OCI-LY3 (cell line): ENCODE measurements at regions not wholly inside any gene's neighbourhood (a gene's known extent, or its start where the extent isn't known, plus 50 kb on each side); places are given as distances from the start of the nearest gene placed in this dataset.

Experiments
- H2AFZ ChIP-seq: fragments of 200-600, 300-600 bp; shearing (Covaris generic); 2 replicates; pipeline ENCODE4 v1.6.0; 2014; ENCODE audit warnings: antibody characterized with exemption, low read depth, low read length
- H3K27ac ChIP-seq: fragments of 200-600, 300-600 bp; sonication (generic); 2 replicates; pipeline ENCODE4 v1.5.1; 2014; ENCODE audit warnings: mild to moderate bottlenecking, low read length, moderate library complexity, mixed read lengths
- H3K27me3 ChIP-seq: fragments of 200-600, 300-600 bp; sonication (generic); 2 replicates; pipeline ENCODE4 v1.6.1; 2014; ENCODE audit warnings: low read depth, low read length, mixed read lengths
- H3K36me3 ChIP-seq: fragments of 200-600, 300-600 bp; sonication (generic); replicated peaks from 2 replicates; pipeline ENCODE3; 2014; ENCODE audit warnings: low read depth, low read length, mixed read lengths
- H3K4me1 ChIP-seq: fragments of 300-600, 200-600 bp; sonication (generic); 2 replicates; pipeline ENCODE4 v1.6.1; 2014; ENCODE audit warnings: low read length, mixed read lengths
- H3K4me2 ChIP-seq: fragments of 200-600, 300-600 bp; sonication (generic); 2 replicates; pipeline ENCODE4 v1.6.1; 2014; ENCODE audit warnings: low read length, mixed read lengths
- H3K4me3 ChIP-seq: fragments of 300-600, 200-600 bp; sonication (generic); 2 replicates; pipeline ENCODE4 v1.5.1; 2014; ENCODE audit warnings: antibody characterized with exemption, mild to moderate bottlenecking, low read length, moderate library complexity
- H3K79me2 ChIP-seq: fragments of 300-600, 200-600 bp; shearing (Covaris generic); 2 replicates; pipeline ENCODE4 v1.6.1; 2014; ENCODE audit warnings: mild to moderate bottlenecking, low read length, mixed read lengths
- H3K9ac ChIP-seq: fragments of 300-600, 200-600 bp; shearing (Covaris generic); 2 replicates; pipeline ENCODE4 v1.6.0; 2014; ENCODE audit warnings: mild to moderate bottlenecking, low read length, moderate library complexity
- H3K9me3 ChIP-seq: fragments of 200-600, 300-600 bp; shearing (Covaris generic); 2 replicates; pipeline ENCODE4 v1.6.1; 2014; ENCODE audit warnings: low read length, mixed read lengths; ENCODE audit not compliant: insufficient read depth
- H4K20me1 ChIP-seq: fragments of 200-600, 300-600 bp; sonication (generic); 2 replicates; pipeline ENCODE4 v1.6.1; 2016; ENCODE audit warnings: low read length, mixed read lengths; ENCODE audit not compliant: insufficient read depth
- CTCF ChIP-seq: fragments of 200-600, 300-600 bp; sonication (generic); IDR thresholded peaks from 2 replicates; pipeline ENCODE4 v1.5.1; 2014; ENCODE audit warnings: antibody characterized with exemption, low read length, low read depth
- EZH2phosphoT487 ChIP-seq: fragments of 200-600 bp; shearing (Covaris generic); IDR thresholded peaks from 2 replicates; pipeline ENCODE4 v1.6.1; 2018; ENCODE audit warnings: antibody characterized with exemption, mixed run types, low read depth

- Histone ChIP-seq H3K9ac (no peak overlapping the region), H3K4me3 (no peak overlapping the region), H4K20me1 (0 out of 2 replicates have a peak, but pooled peaks cover 3% of the 10 kb centered on the region), H2AFZ (no peak overlapping the region), H3K79me2 (no peaks in the 10 kb centered on the region), H3K4me2 (no peak overlapping the region), H3K27me3 (no peaks in the 10 kb centered on the region), H3K9me3 (no peaks in the 10 kb centered on the region), H3K4me1 (peaks cover 15% of the 10 kb centered on the region), H3K27ac (no peak overlapping the region), H3K36me3 (no peaks in the 10 kb centered on the region)
- TF ChIP-seq EZH2phosphoT487 (no peak), CTCF (no peak)
Observed at GRCh38 chr3:168436245-168436724, 340.6 kb upstream of the GOLIM4 start.

DNA sequence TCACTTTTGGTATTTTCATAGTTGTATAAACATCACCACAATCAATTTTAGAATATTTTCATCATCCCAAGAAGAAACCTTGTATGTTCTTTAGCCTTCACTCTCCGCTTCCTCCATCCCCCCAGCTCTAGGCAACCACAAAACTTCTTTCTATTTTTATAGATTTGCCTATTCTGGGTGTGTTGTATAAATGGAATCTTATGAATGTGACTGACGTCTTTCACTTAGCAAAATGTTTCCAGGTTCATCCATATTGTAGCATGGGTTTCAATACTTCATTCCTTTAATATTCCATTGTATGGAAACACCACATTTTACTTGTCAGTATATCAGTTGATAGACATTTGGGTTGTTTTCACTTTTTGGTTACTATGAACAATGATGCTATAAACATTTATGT is 335.8 kb upstream of the GOLIM4 start:
- TF ChIP-seq CTCF: no peak
- no peak for TF ChIP-seq EZH2phosphoT487
- Histone ChIP-seq H3K4me2 (no peak overlapping the region), H2AFZ (no peak overlapping the region), H4K20me1 (peaks cover 9% of the 10 kb centered on the region; the same call in 1 of the 2 replicates), H3K36me3 (no peaks in the 10 kb centered on the region), H3K27me3 (no peaks in the 10 kb centered on the region), H3K4me1 (peaks cover 46% of the 10 kb centered on the region), H3K79me2 (no peaks in the 10 kb centered on the region), H3K9me3 (no peaks in the 10 kb centered on the region), H3K9ac (no peak overlapping the region), H3K4me3 (no peak overlapping the region), H3K27ac (no peak overlapping the region)

GRCh38 chr3:168427835-168428475 is 332.2 kb upstream of the GOLIM4 start:
- Histone ChIP-seq H3K79me2 (no peaks in the 10 kb centered on the region), H3K9ac (no peak overlapping the region), H3K9me3 (no peaks in the 10 kb centered on the region), H3K36me3 (no peaks in the 10 kb centered on the region), H2AFZ (no peak overlapping the region), H3K27ac (peak overlapping the region; percentile 38), H3K4me1 (peaks cover 38% of the 10 kb centered on the region), H3K4me2 (peak overlapping the region; percentile 44), H4K20me1 (peaks cover 9% of the 10 kb centered on the region; the same call in 1 of the 2 replicates), H3K27me3 (no peaks in the 10 kb centered on the region), H3K4me3 (peak overlapping the region; percentile 7; the same call in 1 of the 2 replicates)
- TF ChIP-seq CTCF (no peak), EZH2phosphoT487 (no peak)

DNA sequence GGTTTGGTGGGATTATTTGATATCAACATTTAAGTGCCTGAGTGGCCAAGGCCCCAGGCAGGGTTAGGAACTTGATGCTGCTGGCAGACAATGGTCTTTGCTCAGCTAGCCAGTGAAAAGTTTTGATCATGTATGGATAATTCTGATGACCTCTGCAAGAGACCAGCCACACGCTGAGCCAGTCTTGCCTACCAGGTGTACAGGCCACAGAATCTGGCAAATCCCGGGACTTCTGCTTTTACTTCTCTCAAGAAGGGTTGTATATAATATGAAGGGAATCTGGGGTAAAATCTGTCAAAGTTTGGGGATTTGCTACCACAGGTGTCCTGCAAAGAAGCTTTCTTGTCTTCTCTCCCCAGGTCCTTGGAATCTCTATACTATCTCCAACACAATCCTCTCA is 331.4 kb upstream of the GOLIM4 start:
- peaks cover 33% of the 10 kb centered on the region for H3K4me1 ChIP-seq
- no peak overlapping the region for H2AFZ ChIP-seq
- no peak overlapping the region; the same call in 1 of the 2 replicates for H3K27ac ChIP-seq
- no peak overlapping the region for H3K4me3 ChIP-seq
- peaks cover 6% of the 10 kb centered on the region; the same call in 1 of the 2 replicates for H4K20me1 ChIP-seq
- no peaks in the 10 kb centered on the region for H3K9me3 ChIP-seq
- H3K27me3 ChIP-seq: no peaks in the 10 kb centered on the region
- H3K4me2 ChIP-seq: peak overlapping the region; percentile 44
- H3K79me2 ChIP-seq: no peaks in the 10 kb centered on the region
- no peak overlapping the region for H3K9ac ChIP-seq
- TF ChIP-seq CTCF: no peak
- no peaks in the 10 kb centered on the region for H3K36me3 ChIP-seq
